ENCODE measurements at regions not wholly inside any gene's neighbourhood (a gene's known extent, or its start where the extent isn't known, plus 50 kb on each side); places are given as distances from the start of the nearest gene placed in this dataset.

GRCh38 chr22:48899523-48900326 lies 927.9 kb downstream of the BRD1 start:
- Histone ChIP-seq H3K4me2 (ENCODE audit: low read depth, low read length) (no peak overlapping the region), H3K27ac (ENCODE audit: low read length) (no peak overlapping the region), H3K36me3 (replicated peaks; ENCODE audit: insufficient read depth, low read length) (no peaks in the 10 kb centered on the region), H3K27me3 (replicated peaks; ENCODE audit: insufficient read depth, low read length) (peaks cover 96% of the 10 kb centered on the region), H3K9ac (ENCODE audit: low read length) (no peak overlapping the region), H3K79me2 (ENCODE audit: low read length) (no peaks in the 10 kb centered on the region), H3K9me3 (replicated peaks; ENCODE audit: insufficient read depth, low read length) (no peaks in the 10 kb centered on the region), H3K4me3 (ENCODE audit: low read length) (no peak overlapping the region), H4K20me1 (ENCODE audit: insufficient read depth, low read length) (no peaks in the 10 kb centered on the region), H3K4me1 (ENCODE audit: low read length) (no peaks in the 10 kb centered on the region), H3K9me2 (replicated peaks; ENCODE audit: insufficient read depth, low read length) (no peaks in the 10 kb centered on the region), H2AFZ (ENCODE audit: low read length) (no peak overlapping the region), H3F3A (ENCODE audit: insufficient read depth, low read length) (no peaks in the 10 kb centered on the region)
- TF ChIP-seq CTCF (IDR thresholded peaks at IDR 0.05; ENCODE audit: low read length) (no peak), EZH2 (optimal IDR thresholded peaks at IDR 0.05; ENCODE audit: low read depth, low read length) (no peak), EZH2phosphoT487 (IDR thresholded peaks at IDR 0.05; ENCODE audit: low read length) (no peak)
- no peak for DNase-seq

GRCh38 chr22:48898524-48899250 lies 929.0 kb downstream of the BRD1 start:
- no peak for DNase-seq
- H3F3A ChIP-seq (ENCODE audit: insufficient read depth, low read length): no peaks in the 10 kb centered on the region
- H3K27me3 ChIP-seq (replicated peaks; ENCODE audit: insufficient read depth, low read length): peaks cover 96% of the 10 kb centered on the region
- no peak overlapping the region for H3K27ac ChIP-seq (ENCODE audit: low read length)
- H3K9me3 ChIP-seq (replicated peaks; ENCODE audit: insufficient read depth, low read length): no peaks in the 10 kb centered on the region
- TF ChIP-seq EZH2 (optimal IDR thresholded peaks at IDR 0.05; ENCODE audit: low read depth, low read length) (no peak), EZH2phosphoT487 (IDR thresholded peaks at IDR 0.05; ENCODE audit: low read length) (no peak), CTCF (IDR thresholded peaks at IDR 0.05; ENCODE audit: low read length) (no peak)
- no peaks in the 10 kb centered on the region for H3K4me1 ChIP-seq (ENCODE audit: low read length)
- no peaks in the 10 kb centered on the region for H3K36me3 ChIP-seq (replicated peaks; ENCODE audit: insufficient read depth, low read length)
- H3K4me2 ChIP-seq (ENCODE audit: low read depth, low read length): no peak overlapping the region
- no peaks in the 10 kb centered on the region for H3K9me2 ChIP-seq (replicated peaks; ENCODE audit: insufficient read depth, low read length)
- no peaks in the 10 kb centered on the region for H3K79me2 ChIP-seq (ENCODE audit: low read length)
- no peaks in the 10 kb centered on the region for H4K20me1 ChIP-seq (ENCODE audit: insufficient read depth, low read length)
- H3K9ac ChIP-seq (ENCODE audit: low read length): no peak overlapping the region
- H3K4me3 ChIP-seq (ENCODE audit: low read length): no peak overlapping the region
- H2AFZ ChIP-seq (ENCODE audit: low read length): no peak overlapping the region

- H3K79me2 ChIP-seq (ENCODE audit: low read length): no peaks in the 10 kb centered on the region
- H3K27ac ChIP-seq (ENCODE audit: low read length): no peak overlapping the region
- no peak for TF ChIP-seq EZH2 (optimal IDR thresholded peaks at IDR 0.05; ENCODE audit: low read depth, low read length)
- TF ChIP-seq EZH2phosphoT487 (IDR thresholded peaks at IDR 0.05; ENCODE audit: low read length): no peak
- TF ChIP-seq CTCF (IDR thresholded peaks at IDR 0.05; ENCODE audit: low read length): no peak
- H4K20me1 ChIP-seq (ENCODE audit: insufficient read depth, low read length): no peaks in the 10 kb centered on the region
- no peak overlapping the region for H2AFZ ChIP-seq (ENCODE audit: low read length)
- H3K27me3 ChIP-seq (replicated peaks; ENCODE audit: insufficient read depth, low read length): peaks cover 96% of the 10 kb centered on the region
- no peaks in the 10 kb centered on the region for H3K9me3 ChIP-seq (replicated peaks; ENCODE audit: insufficient read depth, low read length)
- H3F3A ChIP-seq (ENCODE audit: insufficient read depth, low read length): no peaks in the 10 kb centered on the region
- H3K36me3 ChIP-seq (replicated peaks; ENCODE audit: insufficient read depth, low read length): no peaks in the 10 kb centered on the region
- H3K4me1 ChIP-seq (ENCODE audit: low read length): no peaks in the 10 kb centered on the region
- no peaks in the 10 kb centered on the region for H3K9me2 ChIP-seq (replicated peaks; ENCODE audit: insufficient read depth, low read length)
- DNase-seq: no peak
- H3K4me2 ChIP-seq (ENCODE audit: low read depth, low read length): no peak overlapping the region
- H3K4me3 ChIP-seq (ENCODE audit: low read length): no peak overlapping the region
- no peak overlapping the region for H3K9ac ChIP-seq (ENCODE audit: low read length)
These were observed 929.9 kb downstream of the BRD1 start for GRCh38 chr22:48897645-48898370.

Measured in MM.1S (cell line).